IMR-90 (cell line): ENCODE measurements at regions not wholly inside any gene's neighbourhood (a gene's known extent, or its start where the extent isn't known, plus 50 kb on each side); places are given as distances from the start of the nearest gene placed in this dataset.

Experiments used
- ATAC-seq: fragments of 200-7000 bp; cut with Tn5 transposase; 2 replicates; pipeline ENCODE4 v1.9.1; 2020; ENCODE audit warnings: low read depth, mild to moderate bottlenecking, moderate library complexity
- BruUV-seq: library from RNA; stranded (reverse); fragments of 400-500 nt; replicated peaks from 2 replicates; lab custom pipeline; 2021; lab: Mats Ljungman, UMichigan
- CTCF ChIA-PET: fragments of 300-600 bp; formaldehyde crosslinking; extraction: SDS; loops from one replicate; lab custom pipeline; 2021; ENCODE audit warnings: antibody characterized with exemption; lab: Yijun Ruan, JAX
- POLR2A ChIA-PET: fragments of 300-600 bp; sonication (Branson Sonifier 250); formaldehyde crosslinking; loops from one replicate; lab custom pipeline; 2022; ENCODE audit warnings: antibody characterized with exemption; ENCODE audit not compliant: unreplicated experiment; lab: Charles Lee
- DNase-seq: peaks from one replicate; pipeline ENCODE4 v3.0.0; 2013
- H2AFZ ChIP-seq: replicated peaks from 2 replicates; pipeline ENCODE3; 2013; ENCODE audit warnings: low read length, mild to moderate bottlenecking; ENCODE audit not compliant: poor library complexity
- H2AK5ac ChIP-seq: 2 replicates; pipeline ENCODE4 v1.6.1; 2013; ENCODE audit warnings: low read depth, low read length, inconsistent platforms
- H2AK9ac ChIP-seq: replicated peaks from 2 replicates; pipeline ENCODE3; 2013; ENCODE audit warnings: mild to moderate bottlenecking, low read depth, low read length, moderate library complexity; ENCODE audit not compliant: poor library complexity
- H2BK120ac ChIP-seq: 2 replicates; pipeline ENCODE4 v1.6.1; 2013; ENCODE audit warnings: low read depth, low read length, inconsistent platforms
- H2BK15ac ChIP-seq: 3 replicates; pipeline ENCODE4 v1.6.1; 2013; ENCODE audit warnings: low read depth, low read length, inconsistent platforms
- H2BK20ac ChIP-seq: 2 replicates; pipeline ENCODE4 v1.6.1; 2013; ENCODE audit warnings: low read depth, mild to moderate bottlenecking, inconsistent platforms, low read length, moderate library complexity
- H2BK5ac ChIP-seq: 2 replicates; pipeline ENCODE4 v1.6.1; 2013; ENCODE audit warnings: mild to moderate bottlenecking, low read depth, low read length, inconsistent platforms; ENCODE audit not compliant: poor library complexity, severe bottlenecking
- H3K14ac ChIP-seq: replicated peaks from 2 replicates; pipeline ENCODE4 v1.6.1; 2013; ENCODE audit warnings: low read depth, low read length, inconsistent platforms
- H3K18ac ChIP-seq: 2 replicates; pipeline ENCODE4 v1.6.1; 2013; ENCODE audit warnings: low read depth, low read length, control low read depth
- H3K23ac ChIP-seq: 2 replicates; pipeline ENCODE4 v1.6.1; 2013; ENCODE audit warnings: low read depth, low read length, inconsistent platforms
- H3K27ac ChIP-seq: 2 replicates; pipeline ENCODE4 v1.5.1; 2013; ENCODE audit warnings: mild to moderate bottlenecking, control low read depth, low read length; ENCODE audit not compliant: insufficient read depth
- H3K27me3 ChIP-seq: 2 replicates; pipeline ENCODE4 v1.6.1; 2013; ENCODE audit warnings: low read length; ENCODE audit not compliant: control insufficient read depth, insufficient read depth
- H3K36me3 ChIP-seq: 2 replicates; pipeline ENCODE4 v1.6.1; 2013; ENCODE audit warnings: low read length, mixed read lengths; ENCODE audit not compliant: control insufficient read depth, insufficient read depth
- H3K4ac ChIP-seq: 2 replicates; pipeline ENCODE4 v1.6.1; 2013; ENCODE audit warnings: low read depth, low read length, inconsistent platforms
- H3K4me1 ChIP-seq: 2 replicates; pipeline ENCODE4 v1.6.1; 2013; ENCODE audit warnings: low read length, mixed read lengths; ENCODE audit not compliant: control insufficient read depth, insufficient read depth
- H3K4me2 ChIP-seq: 2 replicates; pipeline ENCODE4 v1.6.1; 2013; ENCODE audit warnings: low read depth, mild to moderate bottlenecking, control low read depth, low read length, moderate library complexity
- H3K4me3 ChIP-seq: 2 replicates; pipeline ENCODE4 v1.5.1; 2013; ENCODE audit warnings: low read depth, mild to moderate bottlenecking, control low read depth, low read length, moderate library complexity; ENCODE audit not compliant: insufficient read depth
- H3K56ac ChIP-seq: 2 replicates; pipeline ENCODE4 v1.6.1; 2013; ENCODE audit warnings: low read length, inconsistent platforms; ENCODE audit not compliant: insufficient read depth; ENCODE audit errors: extremely low read depth
- H3K79me1 ChIP-seq, 2 experiments: 2 replicates each; pipeline ENCODE4 v1.6.1; 2013; ENCODE audit warnings: low read length in 2 of 2, inconsistent platforms in 1 of 2, low read depth in 1 of 2
- H3K9ac ChIP-seq: 2 replicates; pipeline ENCODE4 v1.6.1; 2013; ENCODE audit warnings: low read depth, low read length, control low read depth
- H3K9me1 ChIP-seq: 2 replicates; pipeline ENCODE4 v1.6.1; 2013; ENCODE audit warnings: low read length, inconsistent platforms; ENCODE audit not compliant: insufficient read depth
- H3K9me3 ChIP-seq: 2 replicates; pipeline ENCODE4 v1.6.1; 2013; ENCODE audit warnings: low read length; ENCODE audit not compliant: control insufficient read depth, insufficient read depth
- H4K20me1 ChIP-seq: 2 replicates; pipeline ENCODE4 v1.6.1; 2013; ENCODE audit warnings: low read length, inconsistent platforms; ENCODE audit not compliant: insufficient read depth
- H4K5ac ChIP-seq: 2 replicates; pipeline ENCODE4 v1.6.1; 2013; ENCODE audit warnings: mild to moderate bottlenecking, low read depth, low read length, control low read depth
- H4K8ac ChIP-seq, 2 experiments: 2 replicates each; pipeline ENCODE4 v1.6.1; 2013; ENCODE audit warnings: low read depth in 2 of 2, low read length in 2 of 2, control low read depth in 1 of 2, inconsistent platforms in 1 of 2
- H4K91ac ChIP-seq: 2 replicates; pipeline ENCODE4 v1.6.1; 2013; ENCODE audit warnings: low read depth, low read length, inconsistent platforms; ENCODE audit not compliant: insufficient read depth
- CEBPB ChIP-seq: IDR thresholded peaks from 2 replicates; pipeline ENCODE4 v1.6.1; 2012; ENCODE audit warnings: low read depth, low read length, improper control_type of control experiment
- CHD1 ChIP-seq: IDR thresholded peaks from 2 replicates; pipeline ENCODE4 v1.6.1; 2012; ENCODE audit warnings: low read depth, low read length, improper control_type of control experiment
- CTCF ChIP-seq: conservative IDR thresholded peaks from 2 replicates; pipeline ENCODE4 v1.5.1; 2012; ENCODE audit warnings: mild to moderate bottlenecking, low read depth, low read length, improper control_type of control experiment
- MAZ ChIP-seq: IDR thresholded peaks from 2 replicates; pipeline ENCODE4 v1.6.1; 2012; ENCODE audit warnings: low read depth, mild to moderate bottlenecking, low read length, improper control_type of control experiment, moderate library complexity, borderline replicate concordance
- RCOR1 ChIP-seq: IDR thresholded peaks from 2 replicates; pipeline ENCODE4 v1.6.1; 2012; ENCODE audit warnings: mild to moderate bottlenecking, low read length, improper control_type of control experiment; ENCODE audit not compliant: insufficient replicate concordance
- WGBS, 2 experiments: methylation state at CpG; one replicate each; pipeline versions ENCODE4 v1.1.5 to v1.1.7; 2013; ENCODE audit warnings: missing lambda C conversion rate in 2 of 2; ENCODE audit not compliant: insufficient read length in 1 of 2; ENCODE audit errors: extremely low coverage in 2 of 2; 5-methylcytosine and 5-hydroxymethylcytosine counted together
- dilution Hi-C: fragments of 300-500 bp; cut with HindIII; formaldehyde crosslinking; loops from one replicate; pipeline ENCODE4 v1.14.3; 2018; ENCODE audit warnings: low sequenced_read_pairs; ENCODE audit not compliant: unreplicated experiment
- in situ Hi-C: fragments of 300-500 bp; cut with MboI; formaldehyde crosslinking; loops from 3 replicates; pipeline ENCODE4 v1.14.3; 2019; ENCODE audit warnings: low sequenced_read_pairs, inconsistent platforms, mixed read lengths
- intact Hi-C: fragments of 100-400 bp; cut with micrococcal nuclease; formaldehyde crosslinking; loops from 2 replicates; pipeline ENCODE4 v1.10.0; 2022

DNA sequence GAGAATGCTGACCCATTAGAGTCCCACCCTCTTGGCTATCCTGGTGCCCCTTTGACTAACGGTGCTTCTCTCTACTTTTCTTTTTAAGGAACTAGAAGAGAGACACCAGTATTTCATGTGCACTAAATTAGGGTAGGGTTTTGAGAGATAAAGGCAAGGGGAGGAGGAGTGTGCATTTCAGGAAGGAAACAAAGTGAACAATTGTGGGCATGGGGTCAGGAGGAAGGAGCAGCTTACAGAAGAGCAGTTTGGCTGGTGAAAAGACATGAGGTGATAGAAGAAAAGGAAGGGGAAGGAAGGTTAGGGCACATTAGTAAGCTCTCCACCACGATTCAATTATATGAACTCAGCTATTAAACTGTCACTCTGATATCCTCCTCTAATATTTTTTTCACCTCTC lies 105.8 kb upstream of the CTAGE1 start:
- no peak overlapping the region for H2BK20ac ChIP-seq
- H3K9me1 ChIP-seq: no peaks in the 10 kb centered on the region
- H3K79me1 ChIP-seq: no peaks in the 10 kb centered on the region
- no peak overlapping the region for H2BK120ac ChIP-seq
- no peak overlapping the region for H4K5ac ChIP-seq
- no TSS peak for BruUV-seq
- H4K91ac ChIP-seq: no peak overlapping the region
- no peak for ATAC-seq
- ChIA-PET CTCF (no interaction called here), POLR2A (no interaction called here)
- no peak overlapping the region for H2AFZ ChIP-seq
- H4K8ac ChIP-seq: no peak overlapping the region
- peaks cover 3% of the 10 kb centered on the region; the same call in 1 of the 2 replicates for H3K4me1 ChIP-seq
- no peak overlapping the region for H3K4me3 ChIP-seq
- intact Hi-C loops: no loop called here
- TF ChIP-seq RCOR1: no peak
- no peak for TF ChIP-seq MAZ
- no peak for TF ChIP-seq CHD1
- TF ChIP-seq CEBPB: no peak
- TF ChIP-seq CTCF: no peak
- WGBS, 2 experiments: no CpG with 5 or more reads among the region's 2 CpGs
- H3K36me3 ChIP-seq: no peaks in the 10 kb centered on the region
- H3K14ac ChIP-seq: no peak overlapping the region
- no peaks in the 10 kb centered on the region for H3K9me3 ChIP-seq
- H4K20me1 ChIP-seq: no peaks in the 10 kb centered on the region
- H3K4ac ChIP-seq: no peak overlapping the region
- H3K56ac ChIP-seq: no peak overlapping the region
- dilution Hi-C loops: no loop called here
- no peak overlapping the region for H3K18ac ChIP-seq
- no peak overlapping the region for H3K23ac ChIP-seq
- no peak for DNase-seq
- no peak overlapping the region for H3K27ac ChIP-seq
- H2BK15ac ChIP-seq: no peak overlapping the region
- H3K9ac ChIP-seq: no peak overlapping the region
- H3K27me3 ChIP-seq: no peaks in the 10 kb centered on the region; the same call in 1 of the 2 replicates
- no peak overlapping the region for H3K4me2 ChIP-seq
- H2BK5ac ChIP-seq: no peak overlapping the region
- no peak overlapping the region for H2AK5ac ChIP-seq
- no peak overlapping the region for H2AK9ac ChIP-seq
- in situ Hi-C loops: no loop called here
